ENCODE measurements at regions not wholly inside any gene's neighbourhood (a gene's known extent, or its start where the extent isn't known, plus 50 kb on each side); places are given as distances from the start of the nearest gene placed in this dataset.
"Not testable (repeated sequence)": the region's sequence is repeated elsewhere in the genome, so short reads cannot be mapped to it uniquely, and the experiment has no call there.

GRCh38 chr16:80114699-80115098 is 426.1 kb upstream of the DYNLRB2 start:
- no peak for DNase-seq

- DNase-seq: no peak
Observed at GRCh38 chr16:80113873-80114574, 426.8 kb upstream of the DYNLRB2 start.

GRCh38 chr16:80109581-80109980 is 431.2 kb upstream of the DYNLRB2 start:
- no peak for DNase-seq

GRCh38 chr16:80107900-80108299 is 432.9 kb upstream of the DYNLRB2 start:
- DNase-seq: no peak

GRCh38 chr16:80105751-80106150 is 435.0 kb upstream of the DYNLRB2 start:
- no peak for DNase-seq

GRCh38 chr16:80105160-80105559 is 435.6 kb upstream of the DYNLRB2 start:
- no peak for DNase-seq

GRCh38 chr16:80104401-80104800 is 436.4 kb upstream of the DYNLRB2 start:
- no peak for DNase-seq

- DNase-seq: no peak
Observed at GRCh38 chr16:80103463-80103862, 437.3 kb upstream of the DYNLRB2 start.

- no peak for DNase-seq
Observed at GRCh38 chr16:80100846-80101451, 439.8 kb upstream of the DYNLRB2 start.

- DNase-seq: no peak
Observed at GRCh38 chr16:80100186-80100585, 440.6 kb upstream of the DYNLRB2 start.

GRCh38 chr16:80097098-80097497 is 443.7 kb upstream of the DYNLRB2 start:
- DNase-seq: no peak

- no peak for DNase-seq
Observed at GRCh38 chr16:80092681-80093080, 448.1 kb upstream of the DYNLRB2 start.

GRCh38 chr16:80091453-80091852 is 449.3 kb upstream of the DYNLRB2 start:
- DNase-seq: not testable (repeated sequence)

- no peak for DNase-seq
Observed at GRCh38 chr16:80085606-80086005, 455.2 kb upstream of the DYNLRB2 start.

- no peak for DNase-seq
Observed at GRCh38 chr16:80084614-80085013, 456.2 kb upstream of the DYNLRB2 start.

- no peak for DNase-seq
Observed at GRCh38 chr16:80084163-80084562, 456.6 kb upstream of the DYNLRB2 start.

- no peak for DNase-seq
Observed at GRCh38 chr16:80082906-80083305, 457.9 kb upstream of the DYNLRB2 start.

GRCh38 chr16:80081846-80082245 is 458.9 kb upstream of the DYNLRB2 start:
- no peak for DNase-seq

GRCh38 chr16:80080287-80080851 is 460.4 kb upstream of the DYNLRB2 start:
- DNase-seq: no peak

- no peak for DNase-seq
Observed at GRCh38 chr16:80079072-80079471, 461.7 kb upstream of the DYNLRB2 start.

GRCh38 chr16:80077696-80078095 is 463.1 kb upstream of the DYNLRB2 start:
- no peak for DNase-seq

- no peak for DNase-seq
Observed at GRCh38 chr16:80074329-80074728, 466.5 kb upstream of the DYNLRB2 start.

- no peak for DNase-seq
Observed at GRCh38 chr16:80071964-80072456, 468.8 kb upstream of the DYNLRB2 start.
